ENCODE measurements at regions not wholly inside any gene's neighbourhood (a gene's known extent, or its start where the extent isn't known, plus 50 kb on each side); places are given as distances from the start of the nearest gene placed in this dataset.

DNA sequence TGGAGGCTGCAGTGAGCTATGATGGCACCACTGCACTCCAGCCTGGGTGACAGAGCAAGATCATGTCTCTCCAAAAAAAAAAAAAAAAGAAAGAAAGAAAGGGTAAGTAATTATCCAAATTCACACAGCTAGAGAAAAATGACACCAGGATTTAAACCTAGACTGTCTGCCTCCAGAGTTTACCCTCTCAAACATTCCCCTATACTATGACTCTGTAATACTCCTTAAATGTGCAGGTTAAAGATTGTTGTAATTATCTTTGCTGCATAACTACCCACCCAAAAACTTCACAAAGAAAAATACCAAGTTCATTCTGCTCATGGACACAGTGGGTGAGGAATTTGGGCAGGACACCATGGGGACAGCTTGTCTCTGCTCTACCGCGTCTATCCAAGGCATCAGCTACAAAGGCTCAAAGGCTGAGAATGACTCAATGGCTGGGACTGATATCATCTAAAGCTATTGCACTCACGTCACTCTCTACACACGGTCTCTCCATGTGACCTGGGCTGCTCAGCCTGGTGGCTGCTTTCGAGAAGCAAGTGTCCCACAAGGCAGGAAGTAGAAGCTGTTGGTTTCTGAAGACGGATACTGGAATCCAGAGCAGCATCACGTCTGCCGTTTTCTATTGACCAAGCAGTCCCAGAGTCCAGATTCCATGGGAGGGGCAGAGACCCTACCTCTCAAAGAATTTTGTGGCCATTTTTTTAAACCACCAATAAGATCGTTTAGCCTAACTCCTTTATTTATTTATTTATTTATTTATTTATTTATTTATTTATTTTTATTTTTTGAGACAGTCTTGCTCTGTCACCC, 185.7 kb upstream of the AUTS2 start:
- DNase-seq (ENCODE audit: extremely low read depth, insufficient read length): peak; percentile 33
- no peak for TF ChIP-seq CTCF (IDR thresholded peaks at IDR 0.05; ENCODE audit: insufficient read depth, low read length, poor library complexity, severe bottlenecking)
- Histone ChIP-seq H3K36me3 (ENCODE audit: control insufficient read depth, insufficient read depth, low read length) (no peaks in the 10 kb centered on the region), H3K4me3 (replicated peaks; ENCODE audit: low read depth, low read length) (no peak overlapping the region), H3K27me3 (replicated peaks; ENCODE audit: control insufficient read depth, insufficient read depth, low read length) (no peaks in the 10 kb centered on the region)

GRCh38 chr7:69414555-69414954, 183.7 kb upstream of the AUTS2 start:
- DNase-seq (ENCODE audit: extremely low read depth, insufficient read length): no peak
- TF ChIP-seq CTCF (IDR thresholded peaks at IDR 0.05; ENCODE audit: insufficient read depth, low read length, poor library complexity, severe bottlenecking): no peak
- Histone ChIP-seq H3K4me3 (replicated peaks; ENCODE audit: low read depth, low read length) (no peak overlapping the region), H3K27me3 (replicated peaks; ENCODE audit: control insufficient read depth, insufficient read depth, low read length) (no peaks in the 10 kb centered on the region), H3K36me3 (ENCODE audit: control insufficient read depth, insufficient read depth, low read length) (no peaks in the 10 kb centered on the region)

DNA sequence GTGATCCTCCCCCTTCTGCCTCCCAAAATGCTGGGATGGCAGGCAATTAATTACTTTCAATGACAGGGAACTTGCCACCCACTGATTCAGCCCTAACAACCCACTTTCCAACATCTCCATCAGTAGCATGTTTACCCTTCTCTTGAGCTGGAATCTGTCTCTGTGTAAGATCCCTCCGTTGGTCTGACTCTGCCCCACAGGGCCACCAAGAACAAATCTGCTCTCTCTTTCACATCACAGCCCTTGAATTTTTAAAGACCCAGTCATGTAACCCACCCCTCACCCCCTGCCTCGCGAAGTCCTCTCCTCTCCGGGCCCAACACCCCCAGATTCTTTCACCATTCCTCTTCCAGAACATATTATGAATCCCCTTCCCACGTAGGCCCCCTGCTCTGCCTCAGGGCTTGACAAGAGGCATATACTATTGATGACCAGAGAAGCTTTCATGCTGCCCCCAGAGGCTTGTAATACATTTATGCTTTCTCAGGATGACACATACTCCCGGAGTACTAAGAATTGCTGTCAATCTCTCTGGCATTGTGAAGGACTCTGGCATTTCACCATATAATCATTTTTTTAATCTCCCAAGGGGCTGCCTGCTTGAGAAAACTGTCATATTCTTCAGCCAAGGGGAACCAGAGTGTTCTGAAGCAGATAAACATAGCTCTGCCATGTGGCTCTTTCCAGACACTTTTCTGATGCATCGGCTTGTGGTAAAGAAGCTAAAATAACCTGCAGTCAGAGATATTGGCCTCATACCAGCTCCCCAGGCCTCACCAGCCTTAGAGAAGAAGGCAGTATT, 179.2 kb upstream of the AUTS2 start:
- peak; percentile 37 for DNase-seq (ENCODE audit: extremely low read depth, insufficient read length)
- no peak overlapping the region for H3K4me3 ChIP-seq (replicated peaks; ENCODE audit: low read depth, low read length)
- no peaks in the 10 kb centered on the region for H3K27me3 ChIP-seq (replicated peaks; ENCODE audit: control insufficient read depth, insufficient read depth, low read length)
- no peak for TF ChIP-seq CTCF (IDR thresholded peaks at IDR 0.05; ENCODE audit: insufficient read depth, low read length, poor library complexity, severe bottlenecking)
- H3K36me3 ChIP-seq (ENCODE audit: control insufficient read depth, insufficient read depth, low read length): no peaks in the 10 kb centered on the region

- Histone ChIP-seq H3K27me3 (replicated peaks; ENCODE audit: control insufficient read depth, insufficient read depth, low read length) (no peaks in the 10 kb centered on the region), H3K36me3 (ENCODE audit: control insufficient read depth, insufficient read depth, low read length) (no peaks in the 10 kb centered on the region), H3K4me3 (replicated peaks; ENCODE audit: low read depth, low read length) (no peak overlapping the region)
- TF ChIP-seq CTCF (IDR thresholded peaks at IDR 0.05; ENCODE audit: insufficient read depth, low read length, poor library complexity, severe bottlenecking): no peak
- no peak for DNase-seq (ENCODE audit: extremely low read depth, insufficient read length)
Measured at GRCh38 chr7:69419934-69420333, 178.3 kb upstream of the AUTS2 start.

DNA sequence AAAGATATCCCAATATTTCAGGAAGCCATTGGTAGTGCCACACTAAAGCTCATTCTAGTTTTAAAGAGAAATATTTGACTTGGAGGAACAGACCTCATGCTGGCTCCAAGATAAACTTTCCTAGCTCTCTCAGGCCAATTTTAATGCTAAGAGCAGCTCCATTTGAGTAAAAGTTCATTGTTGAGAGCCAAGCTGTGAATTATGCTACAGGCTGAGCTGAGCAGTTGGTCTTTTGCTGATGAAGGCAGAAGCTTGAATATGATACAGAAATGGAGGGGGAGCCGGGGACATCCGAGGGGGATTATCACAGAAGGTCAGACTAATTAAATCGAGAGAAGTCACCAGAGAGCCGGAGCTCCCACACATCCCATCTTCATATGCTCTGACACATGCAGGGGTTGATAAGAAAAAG, 175.7 kb upstream of the AUTS2 start:
- no peak for DNase-seq (ENCODE audit: extremely low read depth, insufficient read length)
- Histone ChIP-seq H3K4me3 (replicated peaks; ENCODE audit: low read depth, low read length) (no peak overlapping the region), H3K27me3 (replicated peaks; ENCODE audit: control insufficient read depth, insufficient read depth, low read length) (no peaks in the 10 kb centered on the region), H3K36me3 (ENCODE audit: control insufficient read depth, insufficient read depth, low read length) (no peaks in the 10 kb centered on the region)
- no peak for TF ChIP-seq CTCF (IDR thresholded peaks at IDR 0.05; ENCODE audit: insufficient read depth, low read length, poor library complexity, severe bottlenecking)

Data from GM06990 (cell line).